ENCODE measurements at regions not wholly inside any gene's neighbourhood (a gene's known extent, or its start where the extent isn't known, plus 50 kb on each side); places are given as distances from the start of the nearest gene placed in this dataset.

DNA sequence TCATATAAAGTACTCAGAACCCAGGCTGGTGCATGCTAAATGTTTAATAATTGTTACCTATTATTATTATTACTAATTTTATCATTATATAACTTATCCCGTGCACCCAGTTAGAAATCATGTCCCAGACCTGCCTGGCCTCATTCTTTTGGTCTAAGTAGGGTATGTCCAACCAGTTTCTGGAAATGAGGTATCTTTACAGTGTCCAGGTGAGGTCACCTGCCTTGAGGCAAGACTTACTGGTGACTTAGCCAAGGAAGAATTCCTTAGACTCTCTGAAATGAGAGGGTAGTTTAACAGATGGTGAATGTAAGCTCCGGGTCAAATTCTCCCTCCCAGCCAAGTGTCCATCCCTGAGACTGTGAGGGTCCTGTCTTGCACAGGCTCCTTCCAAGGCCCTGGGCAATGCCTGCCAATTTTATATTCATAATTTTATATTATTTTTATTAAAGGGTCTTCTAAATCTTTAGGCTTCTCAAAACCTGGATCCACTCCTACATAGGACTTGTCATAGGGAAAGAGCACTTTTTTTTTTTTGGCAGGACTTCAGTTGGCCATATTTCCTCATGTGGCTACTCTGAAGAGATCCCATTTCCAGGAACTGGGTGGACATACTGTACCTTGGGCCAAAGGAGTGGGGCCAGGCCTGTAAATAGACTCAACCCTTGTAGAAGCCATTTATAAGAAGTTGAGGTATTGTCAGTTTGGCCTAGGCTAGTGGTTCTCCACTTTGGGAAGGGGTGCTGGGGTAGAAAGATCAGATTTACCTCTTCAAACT is 96.7 kb upstream of the KCNA3 start:
- POLR2A ChIA-PET = no interaction called here
- no peaks in the 10 kb centered on the region for H3K4me1 ChIP-seq (ENCODE audit: control insufficient read depth, insufficient read depth, low read length)
- H3K27ac ChIP-seq (ENCODE audit: extremely low read depth, low read depth, low read length) = no peak overlapping the region
- CTCF ChIA-PET = interaction anchor here (1.2 to 1.9 kb wide), 3 partner anchors 10 to 11 kb away, joined by 3 to 7 read pairs (median 4); no protein-coding TSS in a partner anchor
- no peak for TF ChIP-seq GLI2 (tag by site-specific recombination; IDR thresholded peaks at IDR 0.05; ENCODE audit: borderline replicate concordance, low read depth)
- no peak for TF ChIP-seq MYNN (tag by site-specific recombination; IDR thresholded peaks at IDR 0.05; ENCODE audit: borderline replicate concordance)
- TF ChIP-seq ZNF354C (tag by site-specific recombination; IDR thresholded peaks at IDR 0.05; ENCODE audit: borderline replicate concordance, low read depth) = no peak
- no peak for TF ChIP-seq ZNF645 (tag by site-specific recombination; IDR thresholded peaks at IDR 0.05)
- no peak for TF ChIP-seq ZNF473 (tag by site-specific recombination; IDR thresholded peaks at IDR 0.05)
- TF ChIP-seq, protein P1, sequence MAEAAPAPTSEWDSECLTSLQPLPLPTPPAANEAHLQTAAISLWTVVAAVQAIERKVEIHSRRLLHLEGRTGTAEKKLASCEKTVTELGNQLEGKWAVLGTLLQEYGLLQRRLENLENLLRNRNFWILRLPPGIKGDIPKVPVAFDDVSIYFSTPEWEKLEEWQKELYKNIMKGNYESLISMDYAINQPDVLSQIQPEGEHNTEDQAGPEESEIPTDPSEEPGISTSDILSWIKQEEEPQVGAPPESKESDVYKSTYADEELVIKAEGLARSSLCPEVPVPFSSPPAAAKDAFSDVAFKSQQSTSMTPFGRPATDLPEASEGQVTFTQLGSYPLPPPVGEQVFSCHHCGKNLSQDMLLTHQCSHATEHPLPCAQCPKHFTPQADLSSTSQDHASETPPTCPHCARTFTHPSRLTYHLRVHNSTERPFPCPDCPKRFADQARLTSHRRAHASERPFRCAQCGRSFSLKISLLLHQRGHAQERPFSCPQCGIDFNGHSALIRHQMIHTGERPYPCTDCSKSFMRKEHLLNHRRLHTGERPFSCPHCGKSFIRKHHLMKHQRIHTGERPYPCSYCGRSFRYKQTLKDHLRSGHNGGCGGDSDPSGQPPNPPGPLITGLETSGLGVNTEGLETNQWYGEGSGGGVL (tag by site-specific recombination; IDR thresholded peaks at IDR 0.05) = no peak
- TF ChIP-seq, protein P2, sequence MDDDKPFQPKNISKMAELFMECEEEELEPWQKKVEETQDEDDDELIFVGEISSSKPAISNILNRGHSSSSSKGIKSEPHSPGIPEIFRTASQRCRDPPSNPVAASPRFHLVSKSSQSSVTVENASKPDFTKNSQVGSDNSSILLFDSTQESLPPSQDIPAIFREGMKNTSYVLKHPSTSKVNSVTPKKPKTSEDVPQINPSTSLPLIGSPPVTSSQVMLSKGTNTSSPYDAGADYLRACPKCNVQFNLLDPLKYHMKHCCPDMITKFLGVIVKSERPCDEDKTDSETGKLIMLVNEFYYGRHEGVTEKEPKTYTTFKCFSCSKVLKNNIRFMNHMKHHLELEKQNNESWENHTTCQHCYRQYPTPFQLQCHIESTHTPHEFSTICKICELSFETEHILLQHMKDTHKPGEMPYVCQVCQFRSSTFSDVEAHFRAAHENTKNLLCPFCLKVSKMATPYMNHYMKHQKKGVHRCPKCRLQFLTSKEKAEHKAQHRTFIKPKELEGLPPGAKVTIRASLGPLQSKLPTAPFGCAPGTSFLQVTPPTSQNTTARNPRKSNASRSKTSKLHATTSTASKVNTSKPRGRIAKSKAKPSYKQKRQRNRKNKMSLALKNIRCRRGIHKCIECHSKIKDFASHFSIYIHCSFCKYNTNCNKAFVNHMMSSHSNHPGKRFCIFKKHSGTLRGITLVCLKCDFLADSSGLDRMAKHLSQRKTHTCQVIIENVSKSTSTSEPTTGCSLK (tag by site-specific recombination; IDR thresholded peaks at IDR 0.05) = no peak
- no peak for TF ChIP-seq ZFP69B (tag by site-specific recombination; IDR thresholded peaks at IDR 0.05)
- TF ChIP-seq, protein P3, sequence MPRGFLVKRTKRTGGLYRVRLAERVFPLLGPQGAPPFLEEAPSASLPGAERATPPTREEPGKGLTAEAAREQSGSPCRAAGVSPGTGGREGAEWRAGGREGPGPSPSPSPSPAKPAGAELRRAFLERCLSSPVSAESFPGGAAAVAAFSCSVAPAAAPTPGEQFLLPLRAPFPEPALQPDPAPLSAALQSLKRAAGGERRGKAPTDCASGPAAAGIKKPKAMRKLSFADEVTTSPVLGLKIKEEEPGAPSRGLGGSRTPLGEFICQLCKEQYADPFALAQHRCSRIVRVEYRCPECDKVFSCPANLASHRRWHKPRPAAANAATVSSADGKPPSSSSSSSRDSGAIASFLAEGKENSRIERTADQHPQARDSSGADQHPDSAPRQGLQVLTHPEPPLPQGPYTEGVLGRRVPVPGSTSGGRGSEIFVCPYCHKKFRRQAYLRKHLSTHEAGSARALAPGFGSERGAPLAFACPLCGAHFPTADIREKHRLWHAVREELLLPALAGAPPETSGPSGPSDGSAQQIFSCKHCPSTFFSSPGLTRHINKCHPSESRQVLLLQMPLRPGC (tag by site-specific recombination; IDR thresholded peaks at IDR 0.05) = no peak
- TF ChIP-seq BCL11A (tag by site-specific recombination; IDR thresholded peaks at IDR 0.05; ENCODE audit: low read depth) = no peak
- TF ChIP-seq ZFP41 (tag by site-specific recombination; IDR thresholded peaks at IDR 0.05; ENCODE audit: borderline replicate concordance) = no peak
- no peak for TF ChIP-seq ZNF529 (tag by site-specific recombination; IDR thresholded peaks at IDR 0.05; ENCODE audit: insufficient replicate concordance)
- TF ChIP-seq ZNF791 (tag by site-specific recombination; IDR thresholded peaks at IDR 0.05) = no peak
- TF ChIP-seq ZNF221 (tag by site-specific recombination; IDR thresholded peaks at IDR 0.05; ENCODE audit: borderline replicate concordance) = no peak
- no peak for TF ChIP-seq ZNF362 (tag by site-specific recombination; IDR thresholded peaks at IDR 0.05)
- TF ChIP-seq, protein P4, sequence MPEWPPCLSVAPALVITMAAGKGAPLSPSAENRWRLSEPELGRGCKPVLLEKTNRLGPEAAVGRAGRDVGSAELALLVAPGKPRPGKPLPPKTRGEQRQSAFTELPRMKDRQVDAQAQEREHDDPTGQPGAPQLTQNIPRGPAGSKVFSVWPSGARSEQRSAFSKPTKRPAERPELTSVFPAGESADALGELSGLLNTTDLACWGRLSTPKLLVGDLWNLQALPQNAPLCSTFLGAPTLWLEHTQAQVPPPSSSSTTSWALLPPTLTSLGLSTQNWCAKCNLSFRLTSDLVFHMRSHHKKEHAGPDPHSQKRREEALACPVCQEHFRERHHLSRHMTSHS (tag by site-specific recombination; IDR thresholded peaks at IDR 0.05) = no peak
- no peaks in the 10 kb centered on the region for H3K9me3 ChIP-seq (ENCODE audit: control insufficient read depth, insufficient read depth, low read depth, low read length)
- H3K4me3 ChIP-seq (ENCODE audit: low read depth, low read length) = no peak overlapping the region
- no peaks in the 10 kb centered on the region for H3K36me3 ChIP-seq (ENCODE audit: control insufficient read depth in 2 of 2, insufficient read depth in 1 of 2, low read length in 2 of 2)

Data from HEK293 (cell line).